GDM1 (cell line): ENCODE measurements at regions not wholly inside any gene's neighbourhood (a gene's known extent, or its start where the extent isn't known, plus 50 kb on each side); places are given as distances from the start of the nearest gene placed in this dataset.
"Not testable (repeated sequence)": the region's sequence is repeated elsewhere in the genome, so short reads cannot be mapped to it uniquely, and the experiment has no call there.

Experiments
- DNase-seq: peaks from one replicate; lab custom pipeline; 2025; lab: John Stamatoyannopoulos, UW

- DNase-seq = no peak
Measured at GRCh38 chr11:116373104-116373944, 399.5 kb downstream of the BUD13 start.

- DNase-seq = no peak
Measured at GRCh38 chr11:116371146-116371545, 401.6 kb downstream of the BUD13 start.

GRCh38 chr11:116368784-116369183 lies 404.0 kb downstream of the BUD13 start:
- DNase-seq = no peak

DNA sequence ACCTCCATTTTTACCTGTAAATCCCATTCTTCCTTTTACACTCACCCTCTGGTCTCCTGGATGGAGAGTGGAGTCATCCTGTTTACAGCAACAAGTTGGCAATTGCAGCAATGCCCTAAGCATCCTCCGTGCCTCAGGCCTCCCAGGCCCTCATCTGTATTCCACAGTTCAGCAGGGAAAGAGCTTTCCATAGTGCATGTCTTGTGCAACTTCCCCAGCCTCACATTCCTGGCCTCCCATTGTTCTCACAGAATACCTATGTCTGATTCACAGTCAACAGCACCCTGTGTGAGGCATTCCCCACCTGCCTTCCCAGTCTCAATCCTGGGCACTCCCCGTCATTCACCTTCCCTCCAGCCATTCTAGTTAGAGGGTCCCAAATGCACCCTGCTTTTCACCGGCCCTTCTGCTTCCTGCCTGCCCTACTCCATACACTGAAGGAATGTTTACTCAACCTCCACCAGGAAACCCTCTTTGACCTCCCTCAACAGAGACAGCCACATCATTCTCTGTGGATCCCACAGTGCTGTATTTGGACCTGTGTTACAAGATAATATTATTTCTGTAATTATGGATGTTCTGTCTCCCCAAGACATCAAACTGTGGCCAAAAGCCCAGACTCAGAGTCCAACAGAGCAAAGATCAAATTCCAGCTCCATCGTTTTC lies 405.7 kb downstream of the BUD13 start:
- DNase-seq = no peak

DNA sequence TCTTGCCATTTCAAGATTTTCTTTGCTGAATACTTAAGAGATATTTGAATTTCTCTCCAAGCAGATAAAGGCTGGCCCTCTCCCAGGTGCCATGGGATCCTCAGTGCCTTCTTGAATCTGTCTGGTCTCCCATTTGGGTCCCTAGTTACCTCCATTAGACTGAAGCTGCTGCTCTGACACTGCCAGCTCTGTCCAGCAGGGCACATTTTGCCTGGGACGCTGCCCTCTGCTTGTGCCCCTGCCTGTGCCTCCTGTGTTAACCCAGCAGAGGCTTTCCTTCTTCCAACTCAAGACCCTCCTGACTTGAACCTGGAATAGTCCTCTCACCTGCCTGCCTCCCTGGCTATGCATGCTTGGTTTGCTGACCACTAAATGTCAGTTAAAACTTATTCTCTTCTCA lies 406.3 kb downstream of the BUD13 start:
- DNase-seq = no peak

GRCh38 chr11:116364925-116365324 lies 407.9 kb downstream of the BUD13 start:
- DNase-seq = not testable (repeated sequence)

DNA sequence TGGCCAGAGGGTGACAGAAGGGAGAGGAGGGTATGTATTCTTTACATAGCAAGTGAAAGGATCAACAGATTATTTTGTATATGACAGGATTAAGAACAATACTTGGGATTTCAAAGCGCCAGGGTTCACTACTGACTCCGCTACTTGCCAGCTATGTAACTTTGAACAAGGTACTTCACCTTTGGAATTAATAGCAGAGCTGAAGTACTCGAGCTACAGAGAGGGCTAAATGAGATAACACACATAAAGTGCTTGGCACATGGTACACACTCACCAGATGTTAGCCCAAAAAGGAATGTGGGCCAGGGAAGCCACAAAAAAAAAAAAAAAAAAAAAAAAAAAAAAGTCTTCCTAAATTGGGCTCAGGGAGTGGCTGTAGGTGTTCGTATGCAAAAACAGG lies 408.4 kb downstream of the BUD13 start:
- DNase-seq = no peak

DNA sequence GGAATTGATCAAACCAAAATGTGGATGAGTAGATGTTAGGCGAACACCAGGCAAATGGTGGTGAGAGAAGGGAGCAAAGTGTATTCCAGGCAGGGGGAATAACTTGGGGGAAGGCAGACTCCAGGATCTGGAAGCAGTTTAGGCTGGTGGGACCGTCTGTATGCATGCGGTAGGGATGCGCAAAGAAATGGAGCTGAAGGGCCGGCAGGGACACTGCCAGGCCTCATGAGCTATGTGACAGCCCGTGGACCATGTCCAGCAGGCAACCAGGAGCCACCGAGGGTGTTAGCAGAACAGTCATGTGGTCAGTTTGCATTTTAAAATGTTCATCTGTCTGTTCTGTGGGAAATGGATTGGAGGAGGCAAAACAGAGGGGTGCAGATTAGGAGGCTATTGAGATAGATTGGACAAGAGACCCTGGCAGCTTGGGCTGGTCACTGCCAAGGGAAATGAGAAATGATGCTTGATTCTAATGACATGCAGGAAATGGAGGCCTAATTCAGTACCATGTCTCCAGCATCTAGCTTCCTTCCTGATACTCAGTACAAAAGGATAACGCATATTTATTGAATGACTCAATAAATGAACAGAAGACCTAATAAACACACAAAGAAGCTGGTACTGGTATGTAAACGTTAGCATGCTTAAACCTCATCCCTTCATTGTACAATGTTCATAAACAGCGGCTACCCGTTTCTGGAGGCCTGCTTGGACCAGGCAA lies 412.4 kb downstream of the BUD13 start:
- DNase-seq = no peak

DNA sequence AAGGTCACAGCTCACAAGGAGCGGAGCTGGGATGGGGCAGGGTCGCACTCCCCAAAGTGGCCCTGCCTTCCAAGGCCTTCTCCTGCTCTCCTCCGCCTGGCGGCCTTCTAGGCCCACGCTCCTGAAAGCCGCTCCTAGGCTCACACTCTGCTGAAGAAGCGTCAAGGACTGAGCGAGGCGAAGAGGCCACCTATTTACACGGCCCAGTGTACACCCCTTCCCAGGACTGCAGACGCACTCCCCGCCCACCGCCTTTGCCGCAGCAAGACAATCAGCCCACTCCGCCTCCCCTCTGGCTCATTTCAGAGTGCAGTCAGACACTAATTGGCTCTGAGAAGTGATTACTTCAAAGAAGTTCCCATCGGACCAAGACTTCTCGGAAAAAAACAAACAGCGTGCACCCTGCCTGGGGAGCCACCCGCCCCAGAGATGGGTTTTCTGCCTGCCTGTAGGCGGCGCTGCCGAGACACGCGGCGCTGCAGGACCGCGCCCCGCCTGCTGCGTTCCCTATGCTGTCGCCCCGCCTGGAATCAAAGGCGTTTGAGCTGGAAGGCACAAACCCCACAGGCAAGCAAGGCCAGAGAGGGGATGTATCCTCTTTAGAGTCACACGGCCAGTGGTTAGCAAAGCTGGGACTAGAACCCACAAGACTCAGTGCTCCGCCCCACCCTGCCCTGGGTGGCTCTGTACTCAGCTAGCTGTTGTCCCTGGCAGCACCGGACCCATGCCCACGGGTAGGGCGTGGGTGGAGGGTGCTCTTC lies 414.8 kb downstream of the BUD13 start:
- no peak for DNase-seq

- no peak for DNase-seq
Measured at GRCh38 chr11:116356451-116356850, 416.3 kb downstream of the BUD13 start.

DNA sequence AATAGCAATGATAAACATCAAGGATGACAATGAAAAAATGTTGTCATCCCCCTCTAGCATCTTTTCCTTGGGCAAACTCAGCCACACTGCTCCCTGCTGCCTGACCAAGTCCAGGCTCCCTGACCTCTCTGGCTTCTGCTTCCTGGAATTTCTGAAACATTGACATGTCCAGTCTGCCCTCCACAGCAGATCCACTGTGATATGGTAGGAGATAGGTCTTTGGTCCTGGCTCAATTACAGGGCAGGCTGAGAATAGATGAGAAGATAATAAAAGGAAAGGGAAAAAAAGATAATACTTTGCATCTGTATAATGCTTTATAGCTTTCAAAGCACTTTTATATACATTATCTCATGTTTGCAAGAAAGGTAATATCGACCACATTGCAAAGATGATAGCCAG lies 417.7 kb downstream of the BUD13 start:
- DNase-seq = no peak

DNA sequence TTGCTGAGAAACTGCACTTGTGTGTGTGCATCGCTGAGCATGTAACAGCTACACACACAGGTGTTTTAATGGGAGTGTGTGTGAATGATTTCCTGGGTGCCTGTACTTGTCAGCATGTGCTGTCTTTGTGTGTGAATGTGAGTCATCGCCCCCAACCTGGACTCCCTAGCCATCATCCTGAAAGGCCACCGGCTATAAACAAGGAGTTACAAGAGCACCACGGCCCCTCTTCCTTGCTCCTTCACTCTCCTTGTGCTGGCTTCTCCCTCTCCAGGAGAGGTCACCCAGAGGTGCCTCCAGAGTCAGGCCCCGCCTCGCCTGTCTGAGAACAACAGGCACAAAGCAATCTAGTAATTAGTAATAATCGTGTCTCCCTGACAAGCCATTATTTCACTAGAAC lies 419.2 kb downstream of the BUD13 start:
- DNase-seq = no peak

DNA sequence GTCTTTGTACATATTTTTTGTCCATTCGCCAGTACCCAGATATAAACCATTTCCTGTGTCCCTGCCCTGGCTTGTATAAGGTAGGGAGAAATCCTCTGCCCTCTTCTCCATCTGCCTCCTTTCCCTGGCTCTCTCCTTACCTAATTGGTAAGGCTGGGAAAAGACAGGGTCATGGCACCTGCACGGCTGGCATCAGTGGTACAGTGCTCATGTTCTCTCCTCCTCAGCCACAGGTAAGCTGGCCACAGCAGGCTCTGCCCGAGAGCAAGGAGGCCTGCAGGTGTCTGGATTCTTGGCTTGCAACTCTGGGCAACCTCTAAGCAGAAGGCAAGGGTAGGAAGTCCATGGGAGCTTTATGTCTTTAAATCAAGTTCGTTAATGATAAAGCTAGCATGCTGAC lies 419.9 kb downstream of the BUD13 start:
- DNase-seq = no peak

GRCh38 chr11:116348226-116348625 lies 424.6 kb downstream of the BUD13 start:
- no peak for DNase-seq

DNA sequence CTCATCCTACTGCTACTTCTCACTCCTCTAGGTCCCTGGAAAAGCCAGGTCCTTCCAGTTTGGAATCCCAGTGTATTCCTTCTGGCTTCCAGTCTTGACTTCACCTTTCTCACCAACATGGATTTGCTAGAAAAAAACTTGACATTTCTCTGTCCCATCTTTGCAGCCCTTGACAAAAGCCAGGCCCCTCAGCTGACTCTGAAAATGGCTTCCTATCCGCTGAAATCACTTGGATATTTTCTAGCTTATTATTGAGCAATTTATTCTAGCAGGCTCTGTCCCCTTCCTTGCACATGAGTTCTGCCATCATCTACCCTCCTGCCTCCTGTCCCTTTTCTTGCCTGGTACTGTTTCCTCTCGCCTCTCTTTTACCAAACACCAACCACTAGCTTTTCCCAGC lies 427.2 kb downstream of the BUD13 start:
- no peak for DNase-seq

DNA sequence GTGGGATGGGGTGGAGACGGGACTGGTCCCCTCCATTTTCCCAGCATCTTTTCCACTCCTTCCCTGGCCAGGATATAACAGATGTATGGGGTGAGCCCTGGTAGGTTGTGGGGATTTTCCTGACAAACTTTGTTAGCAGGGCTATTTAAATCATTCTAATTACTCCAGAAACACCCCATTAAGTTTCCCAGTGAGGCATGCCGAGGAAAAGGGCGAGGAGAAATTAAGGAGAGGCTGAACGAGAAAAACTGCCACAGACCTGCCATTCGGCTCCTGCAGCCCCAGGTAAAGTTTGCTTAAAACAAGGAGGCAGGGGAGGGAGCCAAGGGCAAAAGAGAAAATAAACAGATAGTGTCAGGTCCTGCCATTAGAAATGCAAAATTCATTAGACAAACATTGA lies 428.2 kb downstream of the BUD13 start:
- DNase-seq = no peak

DNA sequence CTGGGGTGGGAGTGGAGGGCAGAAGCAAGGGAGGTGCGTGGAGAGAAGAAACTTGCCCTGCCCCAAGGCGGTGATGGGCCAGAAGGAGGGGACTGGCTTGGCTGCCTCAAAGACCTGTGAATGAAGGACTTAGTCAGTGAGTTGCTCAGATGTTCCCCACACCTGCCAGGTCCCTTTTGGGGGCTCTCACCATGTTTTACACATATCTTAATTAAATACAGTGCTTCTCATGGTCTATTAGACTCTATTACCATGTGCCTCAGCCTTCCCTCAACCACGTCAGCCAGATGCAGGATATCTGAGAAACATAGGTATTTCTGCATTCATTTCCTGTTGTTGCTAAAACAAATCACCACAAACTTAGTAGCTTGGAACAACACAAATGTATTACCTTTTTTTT lies 429.5 kb downstream of the BUD13 start:
- no peak for DNase-seq

DNA sequence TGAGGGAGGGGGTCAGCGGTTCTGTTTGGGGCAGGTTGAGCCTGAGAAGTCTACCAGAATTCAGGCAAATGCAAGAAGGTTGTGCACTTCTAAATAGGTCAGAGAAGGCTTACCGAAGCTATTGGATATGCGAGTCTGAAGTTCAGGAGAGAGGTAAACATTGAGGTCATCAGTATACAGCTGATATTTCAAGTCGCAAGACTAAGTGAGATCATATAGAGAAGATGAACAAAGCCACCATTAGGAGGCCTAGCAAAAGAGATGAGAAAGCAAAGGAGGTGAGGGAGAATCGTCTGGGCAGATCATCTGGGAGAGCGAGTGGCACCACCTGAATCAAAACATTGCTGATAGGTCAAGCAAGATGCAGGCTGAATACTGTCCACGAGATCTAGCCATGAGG lies 430.6 kb downstream of the BUD13 start:
- DNase-seq = no peak

DNA sequence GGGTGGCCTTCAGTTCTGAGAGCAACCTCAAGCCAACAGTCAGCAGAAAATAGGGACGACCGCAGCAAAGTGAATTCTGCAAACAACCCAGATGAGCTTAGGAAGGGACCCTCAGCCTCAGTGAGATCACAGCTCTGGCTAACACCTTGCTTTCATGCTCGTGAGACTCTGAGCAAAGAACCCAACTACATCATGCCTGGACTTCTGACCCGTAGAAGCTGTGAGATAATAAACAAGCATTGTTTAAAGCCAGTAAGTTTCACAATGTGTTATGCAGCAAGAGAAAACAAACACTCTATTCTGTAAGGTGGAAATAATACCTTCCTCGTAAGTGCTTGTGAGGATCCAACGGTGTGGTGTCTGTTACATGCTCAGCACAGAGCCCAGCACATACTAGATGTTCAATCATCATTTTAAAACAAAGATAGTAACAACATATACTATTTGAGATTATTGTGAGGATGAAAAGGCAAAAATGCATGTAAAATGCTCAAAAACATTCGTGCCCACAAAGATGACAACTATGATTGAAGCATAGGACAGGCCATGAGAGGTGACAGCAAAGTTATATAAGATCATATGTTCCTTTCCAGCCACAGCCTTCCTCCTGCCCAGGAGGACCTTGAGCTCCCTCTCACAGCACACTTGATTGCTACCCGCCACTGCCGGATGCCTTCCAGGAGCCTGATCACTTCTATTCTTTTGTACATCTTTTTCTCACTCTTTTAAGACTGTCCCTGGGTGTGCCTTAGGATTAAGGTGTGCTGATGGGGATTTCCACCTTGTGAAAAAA lies 433.3 kb downstream of the BUD13 start:
- DNase-seq = no peak

GRCh38 chr11:116338500-116338899 lies 434.3 kb downstream of the BUD13 start:
- not testable (repeated sequence) for DNase-seq

DNA sequence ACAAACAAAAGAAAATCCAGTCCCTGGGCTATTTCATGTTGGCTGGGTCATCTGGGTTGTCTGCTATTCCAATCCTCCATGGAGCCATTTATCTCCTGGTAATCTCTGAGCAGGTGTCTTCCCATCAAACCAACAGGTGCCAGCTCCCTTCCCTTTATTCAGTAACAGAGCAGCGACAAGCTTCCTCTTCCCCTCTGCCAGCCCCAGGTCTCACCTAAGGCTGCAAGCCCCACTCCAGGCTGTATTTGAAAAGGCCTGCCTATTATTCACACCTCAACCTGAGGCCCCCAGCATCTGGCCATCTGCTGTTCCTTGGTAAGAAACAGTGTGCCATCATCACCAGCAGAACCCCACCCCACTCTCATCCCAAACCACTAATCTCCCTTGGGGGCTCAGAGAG lies 436.2 kb downstream of the BUD13 start:
- DNase-seq = no peak
